ENCODE measurements at regions not wholly inside any gene's neighbourhood (a gene's known extent, or its start where the extent isn't known, plus 50 kb on each side); places are given as distances from the start of the nearest gene placed in this dataset.

DNA sequence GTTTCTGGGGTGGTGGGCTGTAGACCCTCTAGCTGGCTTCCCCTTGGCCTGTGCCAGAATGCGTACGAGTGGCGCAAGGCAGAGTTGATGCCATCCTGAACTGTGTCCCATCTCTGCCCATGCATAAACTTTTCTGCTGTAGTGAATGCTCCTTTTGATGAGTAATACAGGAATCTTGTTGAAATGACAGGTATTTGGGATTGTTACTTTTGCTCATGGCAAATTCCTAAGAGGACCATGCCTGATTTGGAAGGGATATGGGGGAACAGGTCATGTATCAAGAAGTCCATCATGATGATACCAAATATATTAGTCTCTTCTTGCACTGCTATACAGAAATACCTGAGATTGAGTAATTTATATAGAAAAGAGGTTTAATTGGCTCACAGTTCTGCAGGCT, 648.0 kb downstream of the SLC4A3 start:
- TF ChIP-seq, protein P1, sequence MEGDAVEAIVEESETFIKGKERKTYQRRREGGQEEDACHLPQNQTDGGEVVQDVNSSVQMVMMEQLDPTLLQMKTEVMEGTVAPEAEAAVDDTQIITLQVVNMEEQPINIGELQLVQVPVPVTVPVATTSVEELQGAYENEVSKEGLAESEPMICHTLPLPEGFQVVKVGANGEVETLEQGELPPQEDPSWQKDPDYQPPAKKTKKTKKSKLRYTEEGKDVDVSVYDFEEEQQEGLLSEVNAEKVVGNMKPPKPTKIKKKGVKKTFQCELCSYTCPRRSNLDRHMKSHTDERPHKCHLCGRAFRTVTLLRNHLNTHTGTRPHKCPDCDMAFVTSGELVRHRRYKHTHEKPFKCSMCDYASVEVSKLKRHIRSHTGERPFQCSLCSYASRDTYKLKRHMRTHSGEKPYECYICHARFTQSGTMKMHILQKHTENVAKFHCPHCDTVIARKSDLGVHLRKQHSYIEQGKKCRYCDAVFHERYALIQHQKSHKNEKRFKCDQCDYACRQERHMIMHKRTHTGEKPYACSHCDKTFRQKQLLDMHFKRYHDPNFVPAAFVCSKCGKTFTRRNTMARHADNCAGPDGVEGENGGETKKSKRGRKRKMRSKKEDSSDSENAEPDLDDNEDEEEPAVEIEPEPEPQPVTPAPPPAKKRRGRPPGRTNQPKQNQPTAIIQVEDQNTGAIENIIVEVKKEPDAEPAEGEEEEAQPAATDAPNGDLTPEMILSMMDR (IDR thresholded peaks at IDR 0.05; ENCODE audit: poor library complexity), result no peak
- TF ChIP-seq EZH2 (IDR thresholded peaks at IDR 0.05; ENCODE audit: borderline replicate concordance), result no peak

All from hepatocyte (in vitro differentiated cells).